ENCODE measurements at regions not wholly inside any gene's neighbourhood (a gene's known extent, or its start where the extent isn't known, plus 50 kb on each side); places are given as distances from the start of the nearest gene placed in this dataset.

DNA sequence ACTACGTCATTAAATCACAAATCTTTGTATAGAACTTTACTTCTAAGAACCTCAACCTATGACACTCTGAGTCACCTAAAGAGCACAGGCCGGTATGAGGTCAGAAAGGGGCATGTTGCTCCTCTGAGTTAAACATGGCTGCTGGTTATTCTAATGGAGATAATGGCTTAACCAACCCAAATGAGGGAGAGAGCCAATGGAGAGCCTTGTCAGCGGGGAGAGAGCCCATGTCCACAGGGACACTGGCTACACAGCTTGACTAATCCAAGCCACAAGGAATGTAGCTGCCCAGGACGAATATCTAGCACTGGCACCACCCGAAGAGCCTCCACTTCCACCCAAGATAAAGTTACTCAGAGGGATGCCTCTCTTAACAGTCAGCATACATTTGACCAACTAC is 77.0 kb upstream of the STAC start:
- H3K4me3 ChIP-seq (ENCODE audit: control insufficient read depth, low read depth, low read length): no peak overlapping the region
- TF ChIP-seq, protein P1, sequence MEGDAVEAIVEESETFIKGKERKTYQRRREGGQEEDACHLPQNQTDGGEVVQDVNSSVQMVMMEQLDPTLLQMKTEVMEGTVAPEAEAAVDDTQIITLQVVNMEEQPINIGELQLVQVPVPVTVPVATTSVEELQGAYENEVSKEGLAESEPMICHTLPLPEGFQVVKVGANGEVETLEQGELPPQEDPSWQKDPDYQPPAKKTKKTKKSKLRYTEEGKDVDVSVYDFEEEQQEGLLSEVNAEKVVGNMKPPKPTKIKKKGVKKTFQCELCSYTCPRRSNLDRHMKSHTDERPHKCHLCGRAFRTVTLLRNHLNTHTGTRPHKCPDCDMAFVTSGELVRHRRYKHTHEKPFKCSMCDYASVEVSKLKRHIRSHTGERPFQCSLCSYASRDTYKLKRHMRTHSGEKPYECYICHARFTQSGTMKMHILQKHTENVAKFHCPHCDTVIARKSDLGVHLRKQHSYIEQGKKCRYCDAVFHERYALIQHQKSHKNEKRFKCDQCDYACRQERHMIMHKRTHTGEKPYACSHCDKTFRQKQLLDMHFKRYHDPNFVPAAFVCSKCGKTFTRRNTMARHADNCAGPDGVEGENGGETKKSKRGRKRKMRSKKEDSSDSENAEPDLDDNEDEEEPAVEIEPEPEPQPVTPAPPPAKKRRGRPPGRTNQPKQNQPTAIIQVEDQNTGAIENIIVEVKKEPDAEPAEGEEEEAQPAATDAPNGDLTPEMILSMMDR (IDR thresholded peaks at IDR 0.05; ENCODE audit: control insufficient read depth, insufficient read depth, low read depth, low read length, missing control alignments): no peak
- DNase-seq (ENCODE audit: low read depth): no peak

- TF ChIP-seq, protein P1 (IDR thresholded peaks at IDR 0.05; ENCODE audit: control insufficient read depth, insufficient read depth, low read depth, low read length, missing control alignments): no peak
- no peak overlapping the region for H3K4me3 ChIP-seq (ENCODE audit: control insufficient read depth, low read depth, low read length)
- DNase-seq (ENCODE audit: low read depth): no peak
Measured at GRCh38 chr3:36305929-36306520, 74.3 kb upstream of the STAC start.

GRCh38 chr3:36309092-36309491 is 71.2 kb upstream of the STAC start:
- DNase-seq (ENCODE audit: low read depth): no peak

GRCh38 chr3:36312351-36312750 is 68.0 kb upstream of the STAC start:
- TF ChIP-seq, protein P1 (IDR thresholded peaks at IDR 0.05; ENCODE audit: control insufficient read depth, insufficient read depth, low read depth, low read length, missing control alignments): no peak
- no peak for DNase-seq (ENCODE audit: low read depth)
- H3K4me3 ChIP-seq (ENCODE audit: control insufficient read depth, low read depth, low read length): no peak overlapping the region

More at GRCh38 chr3:36309092-36309491, 71.2 kb upstream of the STAC start:
- TF ChIP-seq, protein P1 (IDR thresholded peaks at IDR 0.05; ENCODE audit: control insufficient read depth, insufficient read depth, low read depth, low read length, missing control alignments): no peak
- H3K4me3 ChIP-seq (ENCODE audit: control insufficient read depth, low read depth, low read length): no peak overlapping the region

DNA sequence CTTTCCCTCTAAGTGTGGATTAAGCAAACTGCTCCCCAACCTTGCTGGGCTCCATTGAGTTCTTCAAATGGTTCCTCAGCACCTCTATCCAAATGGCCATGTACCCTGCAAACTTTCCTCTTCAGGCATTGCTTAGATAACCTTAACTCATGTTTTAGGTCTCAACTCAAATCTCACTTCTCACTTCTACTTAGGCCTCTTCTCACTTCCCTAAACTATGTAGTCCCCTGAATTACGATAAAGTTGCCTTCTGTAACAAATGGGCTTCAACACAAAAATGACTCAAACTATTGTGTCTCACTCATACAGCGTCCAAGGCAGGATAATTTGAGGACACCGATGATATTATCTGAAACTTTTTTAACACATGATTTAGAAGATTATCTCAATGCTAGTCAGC is 62.4 kb upstream of the STAC start:
- TF ChIP-seq, protein P1 (IDR thresholded peaks at IDR 0.05; ENCODE audit: control insufficient read depth, insufficient read depth, low read depth, low read length, missing control alignments): no peak
- no peak overlapping the region for H3K4me3 ChIP-seq (ENCODE audit: control insufficient read depth, low read depth, low read length)
- DNase-seq (ENCODE audit: low read depth): no peak

DNA sequence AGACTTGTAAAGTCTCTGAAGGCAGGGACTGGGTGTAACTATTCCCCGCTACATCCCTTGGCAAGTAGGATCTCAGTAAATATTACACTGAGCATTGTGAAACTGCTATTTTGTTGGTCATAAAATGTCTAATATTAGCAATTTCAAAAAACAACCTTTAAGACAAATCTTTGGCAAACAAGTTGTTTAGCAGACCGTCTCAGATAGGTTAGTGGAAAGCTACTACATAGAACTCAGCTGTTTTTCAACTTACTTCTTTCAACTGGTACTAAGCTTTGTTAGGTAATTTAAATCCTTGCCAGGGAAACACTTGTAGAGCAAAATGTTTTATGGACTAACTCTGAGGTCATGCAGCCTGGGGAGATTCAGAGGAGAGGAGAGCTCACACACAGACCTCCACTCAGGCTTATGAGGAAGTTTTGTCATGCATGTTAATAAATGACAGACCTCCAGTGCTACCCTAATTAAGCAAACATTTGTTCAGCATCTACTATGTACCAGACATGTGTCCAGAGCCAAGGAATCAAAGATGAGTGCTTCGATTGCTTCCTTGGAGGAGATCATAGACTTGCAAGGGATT is 61.6 kb upstream of the STAC start:
- no peak for DNase-seq (ENCODE audit: low read depth)
- no peak overlapping the region for H3K4me3 ChIP-seq (ENCODE audit: control insufficient read depth, low read depth, low read length)
- TF ChIP-seq, protein P1 (IDR thresholded peaks at IDR 0.05; ENCODE audit: control insufficient read depth, insufficient read depth, low read depth, low read length, missing control alignments): no peak
